Upper lobe of left lung (tissue), 4 donors: ENCODE measurements at regions not wholly inside any gene's neighbourhood (a gene's known extent, or its start where the extent isn't known, plus 50 kb on each side); places are given as distances from the start of the nearest gene placed in this dataset.

Experiments
- POLR2A ChIP-seq, 4 donors: fragments of 450-650 bp; IDR thresholded peaks; one replicate each; pipeline ENCODE4 v1.5.1; 2016 to 2017; ENCODE audit warnings: antibody characterized with exemption in 4 of 4, mild to moderate bottlenecking in 2 of 4
- POLR2AphosphoS5 ChIP-seq, 2 donors: sonication (generic); formaldehyde crosslinking; IDR thresholded peaks; one replicate each; pipeline ENCODE4 v1.5.1; 2017; ENCODE audit warnings: antibody characterized with exemption in 2 of 2
- TF ChIP-seq, protein P1 (sequence below), 6 experiments: fragments of 450-650 bp in 4 of 6; fragments of 200-600 bp in 2 of 6; sonication (generic) in 2 of 6; IDR thresholded peaks; one replicate each; pipeline ENCODE4 v1.5.1; 2016 to 2019; ENCODE audit warnings: antibody characterized with exemption in 6 of 6

DNA sequence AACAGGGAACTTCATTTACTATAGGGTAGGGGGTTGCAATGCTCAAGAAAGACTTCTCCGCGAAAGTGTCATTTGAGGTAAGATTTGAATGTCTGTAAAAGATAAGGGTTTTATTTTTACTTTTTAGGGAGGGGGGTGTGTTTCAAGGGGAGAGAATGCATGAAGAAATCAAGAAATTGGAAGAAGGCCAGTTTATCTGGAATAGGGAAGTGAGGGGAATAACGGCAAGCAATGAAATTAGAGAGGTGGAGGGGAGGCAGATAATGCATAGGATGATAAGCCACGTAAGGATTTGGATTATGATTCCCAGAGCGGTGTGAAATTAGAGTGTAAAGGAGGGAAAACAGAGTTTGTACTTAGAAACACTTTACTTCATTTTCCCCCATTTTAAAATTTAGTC is 63.0 kb upstream of the MB21D2 start:
- TF ChIP-seq POLR2AphosphoS5 (IDR thresholded peaks at IDR 0.05) (no peak), POLR2A (IDR thresholded peaks at IDR 0.05) (no peak)
- TF ChIP-seq, protein P1, sequence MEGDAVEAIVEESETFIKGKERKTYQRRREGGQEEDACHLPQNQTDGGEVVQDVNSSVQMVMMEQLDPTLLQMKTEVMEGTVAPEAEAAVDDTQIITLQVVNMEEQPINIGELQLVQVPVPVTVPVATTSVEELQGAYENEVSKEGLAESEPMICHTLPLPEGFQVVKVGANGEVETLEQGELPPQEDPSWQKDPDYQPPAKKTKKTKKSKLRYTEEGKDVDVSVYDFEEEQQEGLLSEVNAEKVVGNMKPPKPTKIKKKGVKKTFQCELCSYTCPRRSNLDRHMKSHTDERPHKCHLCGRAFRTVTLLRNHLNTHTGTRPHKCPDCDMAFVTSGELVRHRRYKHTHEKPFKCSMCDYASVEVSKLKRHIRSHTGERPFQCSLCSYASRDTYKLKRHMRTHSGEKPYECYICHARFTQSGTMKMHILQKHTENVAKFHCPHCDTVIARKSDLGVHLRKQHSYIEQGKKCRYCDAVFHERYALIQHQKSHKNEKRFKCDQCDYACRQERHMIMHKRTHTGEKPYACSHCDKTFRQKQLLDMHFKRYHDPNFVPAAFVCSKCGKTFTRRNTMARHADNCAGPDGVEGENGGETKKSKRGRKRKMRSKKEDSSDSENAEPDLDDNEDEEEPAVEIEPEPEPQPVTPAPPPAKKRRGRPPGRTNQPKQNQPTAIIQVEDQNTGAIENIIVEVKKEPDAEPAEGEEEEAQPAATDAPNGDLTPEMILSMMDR (IDR thresholded peaks at IDR 0.05), result no peak
